GM18861 (cell line): ENCODE measurements at regions not wholly inside any gene's neighbourhood (a gene's known extent, or its start where the extent isn't known, plus 50 kb on each side); places are given as distances from the start of the nearest gene placed in this dataset.
"Not testable (repeated sequence)": the region's sequence is repeated elsewhere in the genome, so short reads cannot be mapped to it uniquely, and the experiment has no call there.

Experiments
- ATAC-seq: cut with Tn5 transposase; IDR thresholded peaks from one replicate; pipeline ENCODE4 v1.9.1; 2021; ENCODE audit not compliant: unreplicated experiment

DNA sequence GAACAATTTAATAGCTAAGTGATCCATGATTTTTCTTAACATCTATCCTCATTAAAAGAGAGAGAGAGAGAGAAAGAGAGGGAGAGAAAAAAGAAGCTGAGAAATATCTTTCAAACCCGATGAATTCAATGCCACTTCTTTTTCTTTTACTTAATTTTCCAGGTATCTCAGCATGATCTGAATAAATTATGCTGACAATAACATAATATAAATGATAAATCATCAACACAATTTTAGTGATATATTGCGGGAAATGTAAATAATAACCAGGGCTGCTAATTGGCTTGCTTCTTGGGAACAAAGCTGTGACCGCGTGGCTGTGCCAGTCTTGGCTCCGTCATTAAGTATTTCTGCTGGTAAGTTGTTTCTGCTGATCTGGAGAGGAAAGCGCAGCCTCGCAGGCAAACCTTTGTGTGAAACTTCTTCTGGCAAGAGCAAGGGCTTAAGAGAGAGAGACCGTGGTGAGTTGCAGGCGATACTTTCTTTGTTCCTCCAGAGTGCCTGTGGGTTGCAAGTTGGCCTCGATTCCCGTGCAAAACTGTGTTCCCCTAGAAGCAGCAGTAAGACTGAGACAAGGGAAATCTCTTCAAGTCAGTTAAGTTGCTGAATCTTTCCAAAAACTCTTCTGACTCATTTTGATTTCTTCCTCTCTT, 489.1 kb upstream of the TSHZ3 start:
- no peak for ATAC-seq

DNA sequence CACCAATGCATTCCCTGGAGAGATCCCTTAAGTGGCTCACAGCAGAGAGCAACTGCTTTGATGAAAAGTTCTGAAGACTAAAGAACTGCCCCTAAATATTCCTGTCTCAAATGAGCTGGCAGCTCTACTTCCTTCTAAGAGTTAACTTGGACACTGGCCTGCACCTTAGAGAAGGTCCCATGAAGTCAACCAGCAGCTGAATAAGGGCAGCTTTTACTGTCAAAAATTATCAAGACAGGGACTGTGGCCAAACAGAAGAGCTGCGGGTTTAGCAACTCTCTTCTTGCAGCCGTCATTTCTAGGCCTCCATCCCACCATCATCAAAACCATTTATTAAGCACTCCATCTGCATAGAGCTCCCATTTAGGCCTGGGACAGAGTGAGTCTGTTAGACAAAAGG, 491.1 kb upstream of the TSHZ3 start:
- no peak for ATAC-seq

DNA sequence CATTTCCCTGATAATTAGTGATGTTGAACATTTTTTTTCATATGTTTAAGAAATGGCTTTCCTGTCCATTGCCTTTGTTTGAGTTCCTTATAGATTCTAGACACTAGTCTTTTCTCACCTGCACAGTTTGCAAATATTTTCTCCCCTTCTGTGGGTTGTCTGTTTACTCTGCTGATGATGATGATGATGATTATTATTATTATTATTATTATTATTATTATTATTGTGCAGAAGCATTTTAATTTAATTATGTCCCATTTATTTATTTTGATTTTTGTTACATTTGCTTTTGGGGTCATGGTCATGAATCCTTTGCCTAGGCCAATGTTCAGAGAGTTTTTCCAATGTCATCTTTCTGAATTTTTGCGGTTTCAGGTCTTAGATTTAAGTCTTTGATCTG, 492.5 kb upstream of the TSHZ3 start:
- no peak for ATAC-seq

DNA sequence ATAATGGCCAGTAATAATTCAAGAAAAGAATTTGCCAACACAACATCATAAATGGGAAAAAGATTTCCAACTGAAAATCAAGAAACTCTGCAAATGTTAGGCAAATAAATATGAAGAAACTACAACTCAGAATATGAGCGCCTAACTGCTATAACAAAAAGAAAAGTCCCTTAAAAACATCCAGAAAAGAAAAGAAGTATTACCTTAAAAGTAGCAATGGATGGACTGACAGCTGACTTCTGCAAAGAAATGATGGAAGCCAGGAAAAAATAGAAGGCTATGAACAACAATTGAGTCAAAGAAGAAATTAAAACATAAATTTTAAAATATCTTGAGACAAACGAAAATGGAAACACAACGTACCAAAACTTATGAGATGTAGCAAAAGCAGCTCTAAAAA, 482.3 kb upstream of the ZNF507 start:
- ATAC-seq, result no peak

DNA sequence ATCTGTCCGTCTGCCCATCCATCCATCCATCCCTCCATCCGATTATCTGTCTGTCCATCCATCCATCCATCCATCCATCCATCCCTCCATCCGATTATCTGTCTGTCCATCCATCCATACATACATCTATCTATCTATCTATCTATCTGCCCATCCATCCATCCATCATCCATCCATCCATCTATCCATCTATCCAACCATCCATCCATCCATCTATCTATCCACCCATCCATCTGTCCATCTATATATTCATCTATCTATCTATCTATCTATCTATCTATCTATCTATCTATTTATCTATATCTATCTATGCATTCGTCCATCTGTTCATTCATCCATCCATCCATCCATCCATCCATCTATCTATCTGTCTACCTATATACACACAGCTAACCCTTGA, 471.1 kb upstream of the ZNF507 start:
- ATAC-seq, result no peak

DNA sequence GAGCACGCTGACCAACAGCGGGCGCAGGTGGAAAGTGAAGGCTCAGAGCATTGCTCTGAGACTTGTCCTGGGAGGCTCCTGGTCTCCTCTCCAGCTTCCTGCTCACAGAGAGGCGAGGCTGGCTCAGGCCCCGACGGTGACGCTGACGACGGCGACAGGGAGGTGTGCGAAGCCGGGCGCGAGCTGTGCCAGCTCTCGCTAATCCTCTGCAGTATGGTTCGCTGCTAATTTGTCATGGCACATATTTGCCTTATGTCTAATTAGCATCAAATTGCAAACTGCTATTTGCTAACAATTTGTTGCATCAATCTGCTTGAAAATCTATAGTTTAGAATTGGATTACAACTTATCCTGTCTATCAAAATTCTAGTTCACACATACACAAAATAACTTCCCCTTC, 469.8 kb upstream of the ZNF507 start:
- no peak for ATAC-seq

DNA sequence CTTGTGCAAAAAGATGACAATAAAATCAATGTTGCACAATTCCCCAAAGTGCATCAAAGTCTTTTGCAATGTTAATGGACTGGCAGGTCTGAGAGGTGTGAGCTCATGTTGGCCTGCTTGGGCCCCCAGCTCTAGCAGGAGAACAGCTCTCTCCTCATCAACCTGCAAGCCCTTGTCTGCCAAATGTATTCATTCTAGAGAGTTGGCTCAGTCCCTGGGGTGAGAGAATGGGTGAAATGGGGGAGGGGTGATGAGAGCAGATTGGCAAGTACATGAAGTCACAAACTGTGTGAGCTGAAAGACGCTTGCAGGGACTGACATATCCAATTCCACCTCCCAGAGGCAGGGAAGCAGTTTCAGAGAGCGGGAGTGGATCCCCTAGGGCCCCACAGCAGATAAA, 465.1 kb upstream of the ZNF507 start:
- no peak for ATAC-seq

DNA sequence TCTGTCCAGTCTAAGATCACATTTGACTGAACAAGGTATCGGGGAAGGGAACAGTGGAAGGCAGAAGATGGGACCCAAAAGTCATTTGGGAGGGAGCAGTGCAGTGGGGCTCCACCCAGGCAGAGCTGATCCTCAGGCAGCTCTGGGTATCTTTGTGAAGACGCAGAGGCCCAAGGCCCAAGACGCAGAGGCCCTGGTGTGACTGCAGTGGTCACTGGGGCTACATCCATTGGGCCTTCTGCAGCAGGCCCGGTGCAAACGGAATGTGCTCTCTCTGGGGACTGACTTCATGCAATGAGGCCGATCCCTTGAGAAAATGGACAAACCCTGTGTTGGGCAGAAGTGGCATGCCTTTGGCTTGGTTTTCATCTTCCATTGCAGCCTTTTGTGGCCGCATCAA, 463.4 kb upstream of the ZNF507 start:
- ATAC-seq, result no peak

DNA sequence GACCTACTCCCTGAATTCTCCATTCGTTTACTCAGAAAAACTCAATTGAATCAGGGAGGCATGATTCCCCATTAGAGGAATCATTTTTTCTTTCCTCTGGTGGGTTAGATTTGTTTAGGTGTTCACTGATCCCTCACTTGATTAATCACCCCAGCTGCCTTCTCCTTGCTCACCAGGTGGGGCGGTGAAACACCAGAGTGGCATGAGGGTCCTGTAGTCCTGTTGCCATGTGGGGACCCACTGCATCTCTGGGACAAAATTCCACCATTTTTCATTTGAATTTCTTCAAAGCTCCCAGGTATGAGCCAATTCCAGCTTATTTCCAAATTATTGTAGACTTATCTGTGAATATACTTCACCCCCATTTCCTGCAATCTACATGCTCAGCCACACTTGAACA, 462.7 kb upstream of the ZNF507 start:
- ATAC-seq, result no peak

DNA sequence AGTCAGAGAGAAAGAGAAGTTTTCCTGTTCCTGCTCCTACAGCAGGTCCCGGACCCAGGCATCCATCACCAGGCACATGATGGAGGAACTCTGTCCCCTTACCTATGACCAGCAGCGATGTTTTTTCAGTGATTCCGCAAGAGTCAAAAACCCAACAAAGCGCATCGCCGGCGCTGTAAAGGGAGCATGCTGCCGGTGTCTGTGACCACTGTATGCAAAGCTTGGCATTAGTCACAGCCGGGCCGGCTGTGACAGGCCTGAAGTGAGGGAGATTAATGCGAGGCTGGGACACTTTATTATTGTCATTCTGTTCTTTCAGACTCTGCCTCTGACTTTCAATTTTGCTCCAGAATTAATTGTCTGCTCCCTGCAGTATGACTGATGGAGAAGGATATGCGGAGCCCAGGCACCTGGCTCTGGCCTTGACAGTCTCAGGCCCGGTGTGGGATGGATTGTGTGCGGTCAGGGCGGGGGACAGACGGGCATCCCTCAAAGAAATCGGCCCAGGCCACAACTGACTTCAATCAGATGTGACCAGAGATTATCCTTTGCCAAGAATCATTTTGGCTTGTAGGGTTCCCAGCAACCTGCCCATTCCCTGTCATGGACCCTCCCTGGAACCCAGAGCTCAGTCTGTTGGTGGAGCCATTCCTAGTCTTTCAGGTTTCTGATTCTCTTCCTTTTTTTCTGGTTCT, 462.0 kb upstream of the ZNF507 start:
- ATAC-seq, result no peak

DNA sequence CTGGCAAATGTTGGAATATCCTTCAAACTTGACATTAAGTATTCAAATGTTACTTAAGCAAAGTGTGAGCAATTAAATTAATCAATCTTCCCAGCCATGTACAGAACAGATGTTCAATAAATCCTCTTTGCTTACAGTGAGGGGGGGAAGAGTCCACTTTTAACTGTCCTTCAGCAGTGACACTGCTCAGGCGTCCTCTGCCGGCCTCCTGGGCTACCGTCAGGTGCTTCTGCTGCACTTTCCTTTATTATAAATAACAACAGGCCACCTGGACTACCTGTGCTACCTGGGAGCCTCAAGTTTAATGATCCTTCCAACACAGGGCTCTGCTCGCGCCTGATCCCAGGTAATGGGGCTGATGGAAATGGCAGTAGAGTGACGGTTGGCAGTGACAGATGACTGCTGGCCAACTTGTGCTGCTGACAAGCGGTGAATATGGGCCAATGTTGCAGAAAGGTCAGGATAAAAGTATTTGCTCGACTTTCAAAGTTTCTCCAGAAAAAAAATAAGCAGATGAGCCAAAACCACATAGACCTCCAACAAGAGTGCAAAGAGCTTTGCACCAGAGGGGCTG, 460.0 kb upstream of the ZNF507 start:
- no peak for ATAC-seq

DNA sequence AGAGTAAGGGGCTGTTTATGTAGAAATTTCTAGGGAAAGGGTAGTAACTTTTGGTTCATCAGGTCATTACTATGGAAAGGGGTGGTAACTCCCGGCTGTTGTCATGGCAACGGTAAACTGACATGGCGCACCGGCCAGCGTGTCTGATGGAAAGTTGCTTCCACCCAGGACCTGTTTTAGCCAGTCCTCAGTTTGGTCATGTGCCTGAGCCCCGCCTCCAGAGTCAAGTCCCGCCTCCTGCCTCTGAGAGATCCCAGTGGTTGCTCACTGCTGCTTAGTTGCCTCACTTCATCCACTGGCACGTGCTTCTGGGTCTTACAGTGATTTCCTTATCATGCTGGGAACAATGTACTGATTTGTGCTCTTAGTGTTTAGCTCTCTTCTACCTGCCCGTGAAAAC, 455.2 kb upstream of the ZNF507 start:
- ATAC-seq, result no peak

DNA sequence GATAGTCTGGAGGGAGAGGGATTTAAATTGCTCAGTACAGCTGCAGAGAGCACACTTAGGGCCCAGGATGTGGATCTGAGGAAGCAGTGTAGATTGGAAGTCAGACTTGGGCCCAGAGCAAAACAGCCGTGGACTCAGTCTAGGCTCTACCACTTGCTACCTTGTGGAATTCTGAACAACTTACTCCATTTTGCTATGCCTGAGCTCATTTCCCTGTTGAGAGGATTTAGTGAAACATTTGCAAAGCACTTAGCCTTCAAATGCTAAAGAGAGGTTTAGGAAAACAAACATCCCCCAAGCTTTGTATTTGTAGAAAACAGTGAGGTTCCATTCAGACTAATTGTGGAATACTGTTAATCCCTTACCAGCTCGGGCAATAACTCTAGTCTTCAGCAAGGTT, 453.4 kb upstream of the ZNF507 start:
- ATAC-seq, result no peak

DNA sequence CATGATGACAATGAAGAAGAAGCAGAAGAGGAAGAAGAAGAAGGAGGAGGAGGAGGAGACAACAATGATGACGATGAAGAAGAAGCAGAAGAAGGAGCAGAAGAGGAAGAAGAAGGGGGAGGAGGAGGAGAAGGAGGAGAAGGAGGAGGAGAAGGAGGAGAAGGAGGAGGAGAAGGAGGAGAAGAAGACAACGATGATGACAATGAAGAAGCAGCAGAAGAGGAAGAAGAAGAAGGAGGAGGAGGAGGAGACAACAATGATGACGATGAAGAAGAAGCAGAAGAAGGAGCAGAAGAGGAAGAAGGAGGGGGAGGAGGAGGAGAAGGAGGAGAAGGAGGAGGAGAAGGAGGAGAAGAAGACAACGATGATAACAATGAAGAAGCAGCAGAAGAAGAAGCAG, 451.9 kb upstream of the ZNF507 start:
- ATAC-seq, result not testable (repeated sequence)

DNA sequence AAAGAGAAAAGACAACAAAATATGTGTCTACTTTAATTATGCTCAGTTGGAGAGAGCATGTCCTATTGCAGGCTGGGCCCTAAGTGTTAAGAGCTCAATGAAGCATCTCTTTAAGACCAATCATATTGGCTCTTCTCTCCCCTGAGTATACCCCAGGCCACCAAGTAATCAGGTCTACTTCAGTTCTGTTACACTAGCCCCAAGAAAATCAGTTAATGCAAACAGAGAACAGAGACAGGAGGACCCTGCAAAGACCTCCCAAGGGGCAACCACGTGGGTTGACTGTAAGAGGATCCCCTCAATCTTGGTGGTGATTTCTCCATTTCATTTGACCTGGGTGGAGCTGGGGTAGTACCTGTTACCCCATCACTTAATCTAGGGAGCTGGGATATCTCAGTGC, 451.0 kb upstream of the ZNF507 start:
- no peak for ATAC-seq

DNA sequence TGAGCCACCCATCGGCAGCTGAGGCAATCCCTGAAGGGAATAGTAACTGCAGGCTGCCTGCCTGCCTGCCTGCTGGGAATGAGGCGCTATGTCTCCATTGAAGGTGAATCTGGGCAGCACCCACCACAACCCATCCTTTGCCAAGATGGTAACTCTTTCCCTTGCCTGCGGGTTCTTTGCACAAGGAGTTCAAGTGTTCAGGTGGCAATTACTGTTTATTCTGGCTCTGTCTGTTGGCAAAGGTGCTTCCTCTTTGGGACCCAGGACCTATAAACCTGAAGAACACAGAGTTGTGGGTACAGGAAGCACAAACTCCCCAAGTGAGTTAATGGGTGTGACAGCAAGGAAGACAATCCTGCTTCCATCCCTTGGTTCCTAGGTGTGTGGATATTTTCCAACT, 448.1 kb upstream of the ZNF507 start:
- ATAC-seq, result no peak

DNA sequence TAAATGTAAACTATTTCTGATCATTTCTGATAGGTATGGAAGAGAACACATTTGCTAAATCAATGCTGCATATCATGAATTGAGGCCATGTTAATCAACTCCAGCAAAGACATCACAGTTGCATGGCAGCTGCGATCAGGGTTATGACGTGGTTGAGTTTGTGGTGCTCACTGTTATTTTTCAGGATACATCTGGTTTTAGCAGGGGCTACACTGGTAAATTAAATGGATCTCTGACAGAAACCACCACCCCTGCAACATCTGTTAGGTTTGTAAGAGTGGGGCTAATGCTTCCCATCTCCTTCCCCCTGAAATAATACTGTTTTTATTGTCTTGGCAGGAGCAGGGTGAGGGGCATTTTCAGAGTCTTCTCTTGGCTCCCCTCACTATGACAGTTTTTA, 444.4 kb upstream of the ZNF507 start:
- no peak for ATAC-seq

DNA sequence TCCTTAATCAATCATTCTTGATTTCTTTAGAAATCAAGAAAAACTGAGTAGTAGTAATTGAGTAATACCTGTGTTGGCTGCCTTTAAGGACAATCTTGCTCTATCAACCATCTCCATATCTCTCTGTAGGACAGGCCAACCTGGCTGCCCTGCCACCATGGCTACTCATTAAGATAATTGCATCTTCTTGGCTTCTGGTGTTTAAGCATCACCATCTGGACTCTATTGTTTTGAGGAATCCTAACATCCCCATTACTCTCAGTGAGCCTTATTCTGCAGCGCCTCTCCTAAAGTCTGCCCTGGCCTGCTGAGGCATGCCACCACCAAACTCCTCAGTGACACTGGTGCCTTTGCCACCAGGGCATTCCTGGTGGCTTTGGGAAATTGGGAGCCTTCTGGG, 442.6 kb upstream of the ZNF507 start:
- ATAC-seq, result no peak

DNA sequence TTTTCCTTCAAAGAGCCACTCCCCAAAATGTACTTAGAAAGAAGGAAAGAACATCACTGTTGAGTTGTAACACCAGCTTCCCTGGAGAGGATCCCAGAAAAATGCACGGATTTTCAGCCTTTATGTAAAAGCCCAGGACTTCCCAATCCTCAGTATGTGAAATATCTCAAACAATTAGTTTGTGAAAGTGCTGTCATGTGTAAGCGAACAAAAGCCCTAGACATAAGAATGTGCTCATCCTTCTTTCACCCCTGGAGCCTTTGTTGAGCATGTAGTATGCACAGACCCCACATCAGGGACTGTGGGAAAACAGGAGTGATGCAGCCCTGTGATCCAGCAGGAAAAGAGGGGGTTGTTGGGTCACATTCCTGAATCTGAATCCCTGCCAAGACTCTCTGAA, 441.4 kb upstream of the ZNF507 start:
- no peak for ATAC-seq

DNA sequence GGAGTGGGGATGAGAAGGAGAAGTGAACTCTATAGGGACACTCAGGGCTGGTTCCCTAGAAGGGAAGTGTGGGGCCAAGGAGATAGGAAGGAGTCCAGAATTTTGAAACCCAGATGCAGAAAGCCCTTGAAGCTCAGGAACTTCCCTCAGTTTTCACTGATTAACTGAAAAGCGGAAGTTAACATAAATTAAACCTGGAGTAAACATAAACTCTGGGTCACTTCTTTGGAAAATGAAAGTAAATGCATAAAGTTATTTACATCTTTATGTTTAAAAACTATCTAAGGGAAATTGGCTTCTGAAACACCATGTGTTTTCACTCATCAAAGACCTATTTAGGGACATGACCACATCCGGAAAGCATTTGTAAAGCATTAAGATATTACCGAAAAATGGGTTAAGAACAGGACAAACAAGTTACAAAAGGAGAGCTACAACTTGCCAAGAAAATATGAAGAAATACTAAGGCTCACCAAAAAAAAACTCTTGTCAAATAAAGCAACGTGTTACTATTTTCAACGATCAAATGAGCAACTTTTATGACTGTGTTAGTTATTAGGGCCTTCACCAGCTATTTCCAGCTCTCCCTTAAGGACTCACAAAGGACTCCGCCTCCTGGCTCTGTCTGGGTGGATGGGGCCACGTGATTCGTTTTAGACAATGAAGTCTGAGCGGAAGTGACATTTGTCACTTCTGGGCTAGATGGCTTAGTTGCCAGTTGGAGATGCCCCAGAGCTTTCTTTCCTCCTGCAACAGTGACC, 439.1 kb upstream of the ZNF507 start:
- no peak for ATAC-seq

DNA sequence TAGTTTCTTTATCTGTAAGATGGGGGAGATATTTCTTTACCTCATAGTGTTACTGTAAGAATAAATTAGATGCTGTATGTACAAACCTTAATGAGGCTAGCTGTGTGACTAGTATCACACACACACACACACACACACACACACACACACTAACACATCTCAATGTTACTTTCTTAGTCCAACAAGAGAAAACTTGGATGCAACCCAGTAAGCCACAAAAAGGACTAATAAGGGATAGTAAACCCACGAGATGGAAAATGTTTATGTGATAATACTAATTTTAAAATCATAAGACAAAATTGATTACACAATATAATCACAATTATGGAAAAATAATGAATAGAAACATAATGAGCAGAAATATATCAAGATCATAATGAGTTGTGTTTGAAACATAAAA, 437.7 kb upstream of the ZNF507 start:
- ATAC-seq, result no peak

DNA sequence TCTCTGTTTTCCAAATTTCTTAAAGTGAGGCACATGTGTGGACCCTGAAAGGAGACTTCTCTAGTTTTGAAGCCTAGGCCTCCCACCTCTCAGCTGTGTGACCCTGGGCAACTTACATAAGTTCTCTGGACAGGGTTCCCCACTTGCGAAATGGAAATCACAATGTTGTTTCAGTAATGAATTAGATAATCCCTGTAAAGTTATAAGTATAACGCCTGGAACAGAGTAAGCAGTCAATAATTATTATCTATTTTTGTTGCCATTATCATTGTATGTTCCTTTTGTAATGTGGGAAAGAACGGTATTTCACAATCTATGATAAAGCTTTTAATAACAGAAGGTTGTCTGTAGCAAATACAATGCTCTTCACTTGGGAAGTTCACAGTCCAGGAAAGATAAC, 437.3 kb upstream of the ZNF507 start:
- no peak for ATAC-seq
